ENCODE measurements at regions not wholly inside any gene's neighbourhood (a gene's known extent, or its start where the extent isn't known, plus 50 kb on each side); places are given as distances from the start of the nearest gene placed in this dataset.

GRCh38 chr10:2942938-2943337 is 124.4 kb upstream of the PFKP start:
- TF ChIP-seq, protein P1, sequence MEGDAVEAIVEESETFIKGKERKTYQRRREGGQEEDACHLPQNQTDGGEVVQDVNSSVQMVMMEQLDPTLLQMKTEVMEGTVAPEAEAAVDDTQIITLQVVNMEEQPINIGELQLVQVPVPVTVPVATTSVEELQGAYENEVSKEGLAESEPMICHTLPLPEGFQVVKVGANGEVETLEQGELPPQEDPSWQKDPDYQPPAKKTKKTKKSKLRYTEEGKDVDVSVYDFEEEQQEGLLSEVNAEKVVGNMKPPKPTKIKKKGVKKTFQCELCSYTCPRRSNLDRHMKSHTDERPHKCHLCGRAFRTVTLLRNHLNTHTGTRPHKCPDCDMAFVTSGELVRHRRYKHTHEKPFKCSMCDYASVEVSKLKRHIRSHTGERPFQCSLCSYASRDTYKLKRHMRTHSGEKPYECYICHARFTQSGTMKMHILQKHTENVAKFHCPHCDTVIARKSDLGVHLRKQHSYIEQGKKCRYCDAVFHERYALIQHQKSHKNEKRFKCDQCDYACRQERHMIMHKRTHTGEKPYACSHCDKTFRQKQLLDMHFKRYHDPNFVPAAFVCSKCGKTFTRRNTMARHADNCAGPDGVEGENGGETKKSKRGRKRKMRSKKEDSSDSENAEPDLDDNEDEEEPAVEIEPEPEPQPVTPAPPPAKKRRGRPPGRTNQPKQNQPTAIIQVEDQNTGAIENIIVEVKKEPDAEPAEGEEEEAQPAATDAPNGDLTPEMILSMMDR (IDR thresholded peaks at IDR 0.05), result no peak
- Mint-ChIP-seq H3K36me3 (ENCODE audit: low read depth) (no peaks in the 10 kb centered on the region), H3K27ac (no peak overlapping the region), H3K4me3 (no peak overlapping the region), H3K27me3 (peaks cover 43% of the 10 kb centered on the region), H3K4me1 (ENCODE audit: low read depth) (no peaks in the 10 kb centered on the region), H3K9me3 (no peaks in the 10 kb centered on the region)
- Histone ChIP-seq H3K9me3 (ENCODE audit: control insufficient read depth in 1 of 2, insufficient read depth in 1 of 2, low read length in 2 of 2) (peaks cover 0 to 4% of the 10 kb centered on the region in 2 experiments), H3K27me3 (ENCODE audit: control insufficient read depth in 1 of 2, insufficient read depth in 2 of 2, low read length in 2 of 2) (no peaks in the 10 kb centered on the region), H3K36me3 (ENCODE audit: insufficient read depth, low read length) (no peaks in the 10 kb centered on the region), H3K4me3 (ENCODE audit: low read length) (no peak overlapping the region), H3K4me1 (ENCODE audit: insufficient read depth, low read length) (no peaks in the 10 kb centered on the region), H3K27ac (ENCODE audit: low read depth in 1 of 2, low read length in 2 of 2) (no peak overlapping the region)
- DNase-seq, result no peak
- intact Hi-C loops (cut with DNase I, micrococcal nuclease), result no loop called here
- CTCF ChIA-PET, result no interaction called here
- POLR2A ChIA-PET, result no interaction called here
- no peak for ATAC-seq (ENCODE audit: poor library complexity)

DNA sequence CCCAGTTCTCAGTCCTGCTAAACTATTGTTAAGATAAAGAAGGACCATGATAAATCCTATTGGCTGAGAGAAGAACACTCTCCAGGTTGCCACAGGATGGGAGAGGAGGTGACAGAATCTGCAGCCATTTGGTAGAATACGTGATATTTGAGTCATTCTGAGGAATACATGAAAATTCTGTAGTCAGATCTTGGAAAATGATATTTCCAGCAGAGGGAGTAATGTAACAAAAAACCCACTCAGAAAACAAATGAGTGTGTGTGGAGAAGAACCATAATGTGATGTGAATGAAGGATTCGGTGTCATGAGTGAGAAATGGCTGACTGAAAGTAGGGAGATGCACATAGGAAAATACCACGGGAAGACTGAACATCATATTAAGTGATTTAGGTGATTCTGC is 128.5 kb upstream of the PFKP start:
- Histone ChIP-seq H3K4me1 (ENCODE audit: insufficient read depth, low read length) (no peaks in the 10 kb centered on the region), H3K27ac (ENCODE audit: low read depth in 1 of 2, low read length in 2 of 2) (no peak overlapping the region), H3K27me3 (ENCODE audit: control insufficient read depth in 1 of 2, insufficient read depth in 2 of 2, low read length in 2 of 2) (peaks cover 0 to 2% of the 10 kb centered on the region in 2 experiments), H3K36me3 (ENCODE audit: insufficient read depth, low read length) (no peaks in the 10 kb centered on the region), H3K9me3 (ENCODE audit: control insufficient read depth in 1 of 2, insufficient read depth in 1 of 2, low read length in 2 of 2) (peaks cover 0 to 7% of the 10 kb centered on the region in 2 experiments), H3K4me3 (ENCODE audit: low read length) (no peak overlapping the region)
- Mint-ChIP-seq H3K4me1 (ENCODE audit: low read depth) (no peaks in the 10 kb centered on the region), H3K4me3 (no peak overlapping the region), H3K9me3 (no peaks in the 10 kb centered on the region), H3K36me3 (ENCODE audit: low read depth) (no peaks in the 10 kb centered on the region), H3K27me3 (peaks cover 43% of the 10 kb centered on the region), H3K27ac (no peak overlapping the region)
- DNase-seq (no peak), ATAC-seq (ENCODE audit: poor library complexity) (no peak)
- intact Hi-C loops (cut with DNase I, micrococcal nuclease), result no loop called here
- ChIA-PET CTCF (no interaction called here), POLR2A (no interaction called here)
- TF ChIP-seq, protein P1 (IDR thresholded peaks at IDR 0.05), result no peak

DNA sequence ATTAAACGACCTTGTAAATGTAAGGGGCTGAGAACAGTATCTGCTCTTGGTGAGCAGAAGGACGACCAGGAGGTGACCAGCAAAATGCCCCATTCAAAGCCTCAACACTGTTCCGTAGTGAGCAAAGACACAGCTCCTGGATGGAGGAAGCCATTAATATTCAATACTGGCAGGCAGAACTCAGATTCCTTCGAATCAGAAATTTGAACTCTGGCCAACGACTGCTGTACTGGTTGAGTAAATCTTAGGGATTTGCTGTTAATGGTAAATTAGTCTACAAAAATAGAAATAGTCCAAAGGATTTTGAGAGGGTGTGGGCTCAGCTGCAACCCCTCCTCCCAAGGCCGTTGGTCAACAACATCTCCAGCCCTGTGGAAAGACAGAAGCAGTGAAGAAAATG is 130.5 kb upstream of the PFKP start:
- H3K4me1 ChIP-seq (ENCODE audit: insufficient read depth, low read length), result no peaks in the 10 kb centered on the region
- Mint-ChIP-seq H3K4me1 (ENCODE audit: low read depth) (no peaks in the 10 kb centered on the region), H3K27ac (no peak overlapping the region), H3K9me3 (no peaks in the 10 kb centered on the region), H3K4me3 (no peak overlapping the region), H3K36me3 (ENCODE audit: low read depth) (no peaks in the 10 kb centered on the region), H3K27me3 (peaks cover 40% of the 10 kb centered on the region)
- no peak overlapping the region for H3K4me3 ChIP-seq (ENCODE audit: low read length)
- ChIA-PET CTCF (no interaction called here), POLR2A (no interaction called here)
- intact Hi-C loops (cut with DNase I, micrococcal nuclease), result no loop called here
- H3K9me3 ChIP-seq (ENCODE audit: control insufficient read depth in 1 of 2, insufficient read depth in 1 of 2, low read length in 2 of 2), result peaks cover 0 to 7% of the 10 kb centered on the region in 2 experiments
- H3K27ac ChIP-seq (ENCODE audit: low read depth in 1 of 2, low read length in 2 of 2), result no peak overlapping the region
- H3K27me3 ChIP-seq (ENCODE audit: control insufficient read depth in 1 of 2, insufficient read depth in 2 of 2, low read length in 2 of 2), result peaks cover 0 to 2% of the 10 kb centered on the region in 2 experiments
- TF ChIP-seq, protein P1 (IDR thresholded peaks at IDR 0.05), result no peak
- H3K36me3 ChIP-seq (ENCODE audit: insufficient read depth, low read length), result no peaks in the 10 kb centered on the region
- ATAC-seq (ENCODE audit: poor library complexity) (no peak), DNase-seq (no peak)
